ENCODE measurements at regions not wholly inside any gene's neighbourhood (a gene's known extent, or its start where the extent isn't known, plus 50 kb on each side); places are given as distances from the start of the nearest gene placed in this dataset.

DNA sequence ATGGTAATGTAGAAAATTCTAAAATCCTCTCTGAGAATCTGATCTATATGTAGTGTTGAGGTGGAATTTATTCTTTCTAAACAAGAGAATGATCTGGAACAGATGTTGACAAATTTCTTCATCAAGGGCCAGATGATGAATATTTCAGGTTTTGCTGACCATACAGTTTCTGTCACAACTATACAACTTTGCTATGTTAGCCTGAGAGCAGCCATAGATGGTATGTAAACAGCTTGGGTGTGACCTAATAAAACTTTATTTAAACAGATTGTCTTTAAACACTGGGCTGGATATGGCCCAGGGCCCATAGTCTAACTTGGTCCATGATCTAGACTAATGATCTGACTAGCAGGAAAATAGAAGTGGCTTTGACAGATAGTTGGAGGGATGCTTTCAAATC is 213.6 kb upstream of the CELF2 start:
- dilution Hi-C loops (cut with MboI; ENCODE audit: extremely low pct_ligation_motif_present, low sequenced_read_pairs) = no loop called here
- TF ChIP-seq CTCF (optimal IDR thresholded peaks at IDR 0.05 in 1 of 3, IDR thresholded peaks at IDR 0.05 in 1 of 3, conservative IDR thresholded peaks at IDR 0.05 in 1 of 3; ENCODE audit: extremely low read depth in 1 of 3, insufficient read depth in 2 of 3, low read length in 3 of 3) (no peak), EZH2 (IDR thresholded peaks at IDR 0.05; ENCODE audit: low read length) (no peak)
- H2AFZ ChIP-seq (ENCODE audit: control insufficient read depth, low read length) = no peak overlapping the region
- H3K27me3 ChIP-seq (ENCODE audit: control insufficient read depth, extremely low read depth, insufficient read depth, low read length) = no peaks in the 10 kb centered on the region
- FAIRE-seq (peak; percentile 34), DNase-seq (ENCODE audit: low read depth, low spot score) (no peak)
- H3K9ac ChIP-seq (ENCODE audit: control insufficient read depth, extremely low read depth, insufficient read depth, low read length) = no peak overlapping the region
- H3K36me3 ChIP-seq (ENCODE audit: control insufficient read depth in 2 of 2, extremely low read depth in 1 of 2, insufficient read depth in 2 of 2, low read length in 2 of 2) = no peaks in the 10 kb centered on the region
- no peak overlapping the region for H3K4me3 ChIP-seq (ENCODE audit: control insufficient read depth in 2 of 3, extremely low read depth in 1 of 3, insufficient read depth in 2 of 3, low read depth in 1 of 3, low read length in 3 of 3)
- H3K4me2 ChIP-seq (ENCODE audit: control insufficient read depth, extremely low read depth, insufficient read depth, low read depth, low read length) = no peak overlapping the region
- H3K9me1 ChIP-seq (ENCODE audit: control insufficient read depth, extremely low read depth, insufficient read depth, low read length) = no peaks in the 10 kb centered on the region
- no peaks in the 10 kb centered on the region for H3K9me3 ChIP-seq (ENCODE audit: control insufficient read depth, low read depth, low read length)
- H3K4me1 ChIP-seq (ENCODE audit: control insufficient read depth, extremely low read depth, insufficient read depth, low read length) = peaks cover 49% of the 10 kb centered on the region
- H3K27ac ChIP-seq (ENCODE audit: control insufficient read depth, insufficient read depth, low read length) = no peak overlapping the region
- no peaks in the 10 kb centered on the region for H3K79me2 ChIP-seq (ENCODE audit: control insufficient read depth, insufficient read depth, low read length)
- H4K20me1 ChIP-seq (ENCODE audit: control insufficient read depth, extremely low read depth, insufficient read depth, low read length) = no peaks in the 10 kb centered on the region

GRCh38 chr10:10804998-10805740 is 212.5 kb upstream of the CELF2 start:
- H3K9me1 ChIP-seq (ENCODE audit: control insufficient read depth, extremely low read depth, insufficient read depth, low read length) = no peaks in the 10 kb centered on the region
- no peaks in the 10 kb centered on the region for H3K9me3 ChIP-seq (ENCODE audit: control insufficient read depth, low read depth, low read length)
- dilution Hi-C loops (cut with MboI; ENCODE audit: extremely low pct_ligation_motif_present, low sequenced_read_pairs) = no loop called here
- no peaks in the 10 kb centered on the region for H4K20me1 ChIP-seq (ENCODE audit: control insufficient read depth, extremely low read depth, insufficient read depth, low read length)
- peak overlapping the region; percentile 59 for H2AFZ ChIP-seq (ENCODE audit: control insufficient read depth, low read length)
- no peaks in the 10 kb centered on the region for H3K36me3 ChIP-seq (ENCODE audit: control insufficient read depth in 2 of 2, extremely low read depth in 1 of 2, insufficient read depth in 2 of 2, low read length in 2 of 2)
- H3K4me3 ChIP-seq (ENCODE audit: control insufficient read depth in 2 of 3, extremely low read depth in 1 of 3, insufficient read depth in 2 of 3, low read depth in 1 of 3, low read length in 3 of 3) = no peak overlapping the region
- peak overlapping the region; percentile 76 for H3K27ac ChIP-seq (ENCODE audit: control insufficient read depth, insufficient read depth, low read length)
- peak; percentile 79 for DNase-seq (ENCODE audit: low read depth, low spot score)
- H3K9ac ChIP-seq (ENCODE audit: control insufficient read depth, extremely low read depth, insufficient read depth, low read length) = peak overlapping the region; percentile 38
- no peaks in the 10 kb centered on the region for H3K27me3 ChIP-seq (ENCODE audit: control insufficient read depth, extremely low read depth, insufficient read depth, low read length)
- TF ChIP-seq CTCF (optimal IDR thresholded peaks at IDR 0.05 in 1 of 3, IDR thresholded peaks at IDR 0.05 in 1 of 3, conservative IDR thresholded peaks at IDR 0.05 in 1 of 3; ENCODE audit: extremely low read depth in 1 of 3, insufficient read depth in 2 of 3, low read length in 3 of 3) = no peak
- TF ChIP-seq EZH2 (IDR thresholded peaks at IDR 0.05; ENCODE audit: low read length) = no peak
- peaks cover 49% of the 10 kb centered on the region for H3K4me1 ChIP-seq (ENCODE audit: control insufficient read depth, extremely low read depth, insufficient read depth, low read length)
- peak overlapping the region; percentile 57 for H3K4me2 ChIP-seq (ENCODE audit: control insufficient read depth, extremely low read depth, insufficient read depth, low read depth, low read length)
- no peaks in the 10 kb centered on the region for H3K79me2 ChIP-seq (ENCODE audit: control insufficient read depth, insufficient read depth, low read length)
- peak; percentile 97 for FAIRE-seq
